Right cardiac atrium (tissue), 5 donors: ENCODE measurements at regions not wholly inside any gene's neighbourhood (a gene's known extent, or its start where the extent isn't known, plus 50 kb on each side); places are given as distances from the start of the nearest gene placed in this dataset.
"Not testable (repeated sequence)": the region's sequence is repeated elsewhere in the genome, so short reads cannot be mapped to it uniquely, and the experiment has no call there.

ENCODE experiments used
- ATAC-seq, 2 donors: fragments of 200-7000 bp; cut with Tn5 transposase; one replicate each; pipeline versions ENCODE4 v1.8.0 to v1.9.1; 2020; ENCODE audit warnings: moderate library complexity in 2 of 2, mild to moderate bottlenecking in 1 of 2
- DNase-seq, 3 donors: peaks; one replicate each; pipeline ENCODE4 v3.0.0-alpha.2; 2020
- H3K27ac ChIP-seq: one replicate; pipeline ENCODE4 v1.5.1; 2013; ENCODE audit warnings: mild to moderate bottlenecking, low read length, control low read depth, moderate library complexity
- H3K27me3 ChIP-seq: one replicate; pipeline ENCODE4 v1.6.1; 2013; ENCODE audit not compliant: control insufficient read depth, insufficient read depth
- H3K4me1 ChIP-seq: one replicate; pipeline ENCODE4 v1.6.1; 2013; ENCODE audit warnings: low read length; ENCODE audit not compliant: control insufficient read depth, insufficient read depth
- H3K4me3 ChIP-seq: one replicate; pipeline ENCODE4 v1.5.1; 2013; ENCODE audit warnings: low read length, control low read depth
- H3K9me3 ChIP-seq: one replicate; pipeline ENCODE4 v1.6.1; 2013; ENCODE audit warnings: low read length; ENCODE audit not compliant: control insufficient read depth
- WGBS: extraction: QIAGEN DNeasy Blood & Tissue Kit; methylation state at CpG from one replicate; pipeline ENCODE4 v1.1.7; 2013; 5-methylcytosine and 5-hydroxymethylcytosine counted together
- intact Hi-C, 4 donors: fragments of 100-400 bp; cut with DNase I; formaldehyde crosslinking; loops; one replicate each; pipeline versions ENCODE4 v1.11.0 to v1.14.0; 2022 to 2023
- donor health status: healthy with polysubstance abuse.
- donor health status: DM: no; HTN: yes; CAD: no.
- donor health status: DM: no; HTN: no; CAD: no.
- donor health status: DM: no; HTN: yes; CAD: no; lungs with severe emphysema.
- donor health status: DM: yes; HTN: yes; CAD: no.

GRCh38 chr9:97220396-97220795 lies 87.1 kb upstream of the CCDC180 start:
- DNase-seq, H3K27me3 ChIP-seq, intact Hi-C loops, H3K27ac ChIP-seq, ATAC-seq, H3K4me1 ChIP-seq, H3K9me3 ChIP-seq, H3K4me3 ChIP-seq: not testable (repeated sequence)
- 25% methylated on average over 3 of the region's 3 CpGs for WGBS

- H3K27me3 ChIP-seq, intact Hi-C loops, H3K4me3 ChIP-seq, H3K4me1 ChIP-seq, ATAC-seq, H3K27ac ChIP-seq, H3K9me3 ChIP-seq, DNase-seq: not testable (repeated sequence)
- 60% methylated on average over 11 of the region's 12 CpGs for WGBS
These were observed 87.9 kb upstream of the CCDC180 start for GRCh38 chr9:97219443-97220140.

GRCh38 chr9:97215127-97215526 lies 92.3 kb upstream of the CCDC180 start:
- H3K4me3 ChIP-seq, H3K9me3 ChIP-seq, intact Hi-C loops, H3K4me1 ChIP-seq, H3K27ac ChIP-seq, H3K27me3 ChIP-seq, ATAC-seq, DNase-seq: not testable (repeated sequence)
- 87% methylated on average over 9 of the region's 10 CpGs for WGBS

GRCh38 chr9:97214556-97214955 lies 92.9 kb upstream of the CCDC180 start:
- H3K4me1 ChIP-seq, H3K27me3 ChIP-seq, ATAC-seq, H3K4me3 ChIP-seq, H3K27ac ChIP-seq, H3K9me3 ChIP-seq, intact Hi-C loops, DNase-seq: not testable (repeated sequence)
- WGBS = 79% methylated on average over 6 of the region's 6 CpGs

GRCh38 chr9:97199683-97200082 lies 107.8 kb upstream of the CCDC180 start:
- 93% methylated on average over 15 of the region's 20 CpGs for WGBS
- DNase-seq, H3K27ac ChIP-seq, H3K27me3 ChIP-seq, intact Hi-C loops, H3K9me3 ChIP-seq, H3K4me3 ChIP-seq, H3K4me1 ChIP-seq: not testable (repeated sequence)
- ATAC-seq = peak; percentile 60 to 63

GRCh38 chr9:97193767-97194166 lies 113.7 kb upstream of the CCDC180 start:
- WGBS = 86% methylated on average over 4 of the region's 4 CpGs
- intact Hi-C loops, H3K4me3 ChIP-seq, DNase-seq, H3K27me3 ChIP-seq, H3K9me3 ChIP-seq, H3K4me1 ChIP-seq, ATAC-seq, H3K27ac ChIP-seq: not testable (repeated sequence)

GRCh38 chr9:97188545-97188944 lies 118.9 kb upstream of the CCDC180 start:
- intact Hi-C loops = no loop called here
- 43% methylated on average over 3 of the region's 3 CpGs for WGBS
- H3K4me1 ChIP-seq = no peaks in the 10 kb centered on the region
- no peaks in the 10 kb centered on the region for H3K27me3 ChIP-seq
- no peaks in the 10 kb centered on the region for H3K9me3 ChIP-seq
- DNase-seq (no peak), ATAC-seq (peak in 1 of 2 donors; percentile 41)
- H3K4me3 ChIP-seq = no peak overlapping the region
- H3K27ac ChIP-seq = no peak overlapping the region

GRCh38 chr9:97187706-97188105 lies 119.8 kb upstream of the CCDC180 start:
- H3K4me1 ChIP-seq, DNase-seq, H3K27me3 ChIP-seq, H3K9me3 ChIP-seq, H3K4me3 ChIP-seq, intact Hi-C loops, ATAC-seq, H3K27ac ChIP-seq: not testable (repeated sequence)
- 86% methylated on average over 1 of the region's 1 CpG for WGBS

GRCh38 chr9:97186493-97186892 lies 121.0 kb upstream of the CCDC180 start:
- intact Hi-C loops = no loop called here
- DNase-seq (no peak), ATAC-seq (no peak)
- Histone ChIP-seq H3K4me3 (no peak overlapping the region), H3K27ac (no peak overlapping the region), H3K9me3 (no peaks in the 10 kb centered on the region), H3K4me1 (no peaks in the 10 kb centered on the region), H3K27me3 (no peaks in the 10 kb centered on the region)
- WGBS = 71% methylated on average over 1 of the region's 1 CpG

- H3K27me3 ChIP-seq, H3K4me1 ChIP-seq, H3K9me3 ChIP-seq, intact Hi-C loops, H3K27ac ChIP-seq, ATAC-seq, H3K4me3 ChIP-seq, DNase-seq: not testable (repeated sequence)
- WGBS = 31% methylated on average over 2 of the region's 2 CpGs
These were observed 124.9 kb upstream of the CCDC180 start for GRCh38 chr9:97182532-97182931.

GRCh38 chr9:97179616-97180015 lies 127.8 kb upstream of the CCDC180 start:
- intact Hi-C loops = no loop called here
- ATAC-seq = no peak
- H3K27ac ChIP-seq = no peak overlapping the region
- H3K27me3 ChIP-seq = no peaks in the 10 kb centered on the region
- no peaks in the 10 kb centered on the region for H3K9me3 ChIP-seq
- DNase-seq = no peak
- no peak overlapping the region for H3K4me3 ChIP-seq
- no peaks in the 10 kb centered on the region for H3K4me1 ChIP-seq

GRCh38 chr9:97176206-97176605 lies 131.3 kb upstream of the CCDC180 start:
- H3K4me1 ChIP-seq = no peaks in the 10 kb centered on the region
- intact Hi-C loops = no loop called here
- DNase-seq (peak in 1 of 3 donors; percentile 34), ATAC-seq (peak; percentile 29 to 48)
- no peaks in the 10 kb centered on the region for H3K9me3 ChIP-seq
- no peak overlapping the region for H3K4me3 ChIP-seq
- H3K27ac ChIP-seq = no peak overlapping the region
- WGBS = 20% methylated on average over 5 of the region's 5 CpGs
- no peaks in the 10 kb centered on the region for H3K27me3 ChIP-seq
